ENCODE measurements at regions not wholly inside any gene's neighbourhood (a gene's known extent, or its start where the extent isn't known, plus 50 kb on each side); places are given as distances from the start of the nearest gene placed in this dataset.

DNA sequence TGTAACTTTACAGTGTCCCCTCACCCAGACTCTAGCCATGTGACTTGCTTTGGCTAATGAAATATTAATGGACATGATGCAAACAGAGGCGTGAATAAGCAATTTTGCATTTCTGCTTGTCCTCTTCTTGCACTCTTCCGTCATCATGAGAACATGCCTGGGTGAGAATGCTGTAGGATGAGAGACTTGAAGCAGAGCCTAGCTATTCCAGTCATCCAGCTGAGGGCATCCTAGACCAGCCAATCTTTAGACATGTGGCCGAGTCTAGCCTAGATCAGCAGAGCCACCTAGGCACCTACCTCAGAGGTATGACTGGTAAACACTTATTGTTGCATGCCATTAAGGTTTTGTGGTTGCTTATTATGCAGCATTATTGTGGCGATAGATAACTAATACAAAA, 450.5 kb upstream of the AZI2 start:
- TF ChIP-seq, protein P1, sequence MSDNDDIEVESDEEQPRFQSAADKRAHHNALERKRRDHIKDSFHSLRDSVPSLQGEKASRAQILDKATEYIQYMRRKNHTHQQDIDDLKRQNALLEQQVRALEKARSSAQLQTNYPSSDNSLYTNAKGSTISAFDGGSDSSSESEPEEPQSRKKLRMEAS (IDR thresholded peaks at IDR 0.05; ENCODE audit: low read depth, low read length), result no peak
- TF ChIP-seq, protein P2, sequence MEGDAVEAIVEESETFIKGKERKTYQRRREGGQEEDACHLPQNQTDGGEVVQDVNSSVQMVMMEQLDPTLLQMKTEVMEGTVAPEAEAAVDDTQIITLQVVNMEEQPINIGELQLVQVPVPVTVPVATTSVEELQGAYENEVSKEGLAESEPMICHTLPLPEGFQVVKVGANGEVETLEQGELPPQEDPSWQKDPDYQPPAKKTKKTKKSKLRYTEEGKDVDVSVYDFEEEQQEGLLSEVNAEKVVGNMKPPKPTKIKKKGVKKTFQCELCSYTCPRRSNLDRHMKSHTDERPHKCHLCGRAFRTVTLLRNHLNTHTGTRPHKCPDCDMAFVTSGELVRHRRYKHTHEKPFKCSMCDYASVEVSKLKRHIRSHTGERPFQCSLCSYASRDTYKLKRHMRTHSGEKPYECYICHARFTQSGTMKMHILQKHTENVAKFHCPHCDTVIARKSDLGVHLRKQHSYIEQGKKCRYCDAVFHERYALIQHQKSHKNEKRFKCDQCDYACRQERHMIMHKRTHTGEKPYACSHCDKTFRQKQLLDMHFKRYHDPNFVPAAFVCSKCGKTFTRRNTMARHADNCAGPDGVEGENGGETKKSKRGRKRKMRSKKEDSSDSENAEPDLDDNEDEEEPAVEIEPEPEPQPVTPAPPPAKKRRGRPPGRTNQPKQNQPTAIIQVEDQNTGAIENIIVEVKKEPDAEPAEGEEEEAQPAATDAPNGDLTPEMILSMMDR (IDR thresholded peaks at IDR 0.05; ENCODE audit: low read depth, low read length), result no peak
- TF ChIP-seq POLR2A (IDR thresholded peaks at IDR 0.05; ENCODE audit: extremely low read depth, insufficient read length) (no peak), MYC (IDR thresholded peaks at IDR 0.05; ENCODE audit: low read depth, low read length) (no peak)
- DNase-seq (ENCODE audit: low read depth), result peak; percentile 4
- H3K4me3 ChIP-seq (ENCODE audit: low read depth, low read length), result no peak overlapping the region

DNA sequence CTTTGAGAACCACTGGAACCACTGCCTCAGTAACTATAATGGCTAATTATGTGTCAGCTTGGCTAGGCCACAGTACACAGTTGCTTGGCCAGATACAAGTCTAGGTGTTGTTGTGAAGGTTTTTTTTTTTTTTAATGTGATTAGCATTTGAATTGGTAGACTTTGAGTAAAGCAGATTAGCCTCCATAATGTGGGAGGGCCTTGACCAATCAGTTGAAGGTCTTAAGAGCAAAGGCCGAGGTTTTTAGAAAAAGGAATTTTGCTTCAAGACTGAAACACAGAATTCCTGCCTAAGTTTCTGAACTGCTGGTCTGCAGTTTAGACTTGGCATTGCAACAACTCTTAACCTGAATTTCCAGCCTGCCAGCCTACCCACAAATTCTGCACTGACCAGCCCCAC, 451.6 kb upstream of the AZI2 start:
- DNase-seq (ENCODE audit: low read depth), result no peak
- no peak for TF ChIP-seq MYC (IDR thresholded peaks at IDR 0.05; ENCODE audit: low read depth, low read length)
- H3K4me3 ChIP-seq (ENCODE audit: low read depth, low read length), result no peak overlapping the region

DNA sequence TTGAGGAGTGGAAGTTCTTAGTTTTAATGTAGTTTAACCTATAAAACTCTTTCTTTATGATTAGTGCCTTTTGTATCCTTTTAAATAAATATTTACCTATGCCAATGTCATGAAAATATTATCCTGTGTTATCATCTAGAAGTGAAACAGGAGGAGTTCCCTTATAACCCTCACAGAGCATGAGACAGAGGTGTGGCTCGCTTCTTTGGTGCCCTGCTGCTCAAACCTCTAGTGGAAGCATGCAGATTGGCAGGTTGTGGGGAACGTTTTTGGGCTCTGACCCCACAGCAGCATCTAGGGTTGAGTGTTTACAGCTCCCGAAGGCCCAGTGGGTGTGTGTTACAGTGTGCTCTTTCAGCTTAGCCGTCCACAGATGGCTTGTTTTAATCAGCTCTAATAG, 459.4 kb upstream of the AZI2 start:
- H3K4me3 ChIP-seq (ENCODE audit: low read depth, low read length), result no peak overlapping the region
- TF ChIP-seq POLR2A (IDR thresholded peaks at IDR 0.05; ENCODE audit: extremely low read depth, insufficient read length) (no peak), MYC (IDR thresholded peaks at IDR 0.05; ENCODE audit: low read depth, low read length) (no peak)
- TF ChIP-seq, protein P2 (IDR thresholded peaks at IDR 0.05; ENCODE audit: low read depth, low read length), result no peak
- TF ChIP-seq, protein P1 (IDR thresholded peaks at IDR 0.05; ENCODE audit: low read depth, low read length), result no peak
- no peak for DNase-seq (ENCODE audit: low read depth)

DNA sequence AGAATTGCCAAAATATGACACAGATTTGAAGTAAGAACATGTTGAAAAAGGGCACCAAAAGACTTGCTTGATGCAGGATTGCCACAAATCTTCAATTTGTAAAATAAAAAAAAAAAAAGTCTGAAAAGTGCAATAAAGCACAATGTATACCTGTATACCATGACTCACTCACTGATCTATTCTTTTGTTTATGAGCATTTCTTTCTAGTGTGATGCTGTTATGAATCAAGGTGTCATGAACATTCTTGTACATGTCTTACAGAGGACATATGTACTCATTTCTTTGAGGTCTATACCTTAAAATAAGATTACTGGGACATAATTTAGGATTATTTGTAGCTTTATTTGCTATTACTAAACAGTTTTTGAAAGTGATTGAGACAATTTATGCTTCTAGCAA, 464.9 kb upstream of the RBMS3 start:
- TF ChIP-seq, protein P1 (IDR thresholded peaks at IDR 0.05; ENCODE audit: low read depth, low read length), result no peak
- TF ChIP-seq MYC (IDR thresholded peaks at IDR 0.05; ENCODE audit: low read depth, low read length) (no peak), POLR2A (IDR thresholded peaks at IDR 0.05; ENCODE audit: extremely low read depth, insufficient read length) (no peak)
- TF ChIP-seq, protein P2 (IDR thresholded peaks at IDR 0.05; ENCODE audit: low read depth, low read length), result no peak
- no peak for DNase-seq (ENCODE audit: low read depth)
- H3K4me3 ChIP-seq (ENCODE audit: low read depth, low read length), result no peak overlapping the region

DNA sequence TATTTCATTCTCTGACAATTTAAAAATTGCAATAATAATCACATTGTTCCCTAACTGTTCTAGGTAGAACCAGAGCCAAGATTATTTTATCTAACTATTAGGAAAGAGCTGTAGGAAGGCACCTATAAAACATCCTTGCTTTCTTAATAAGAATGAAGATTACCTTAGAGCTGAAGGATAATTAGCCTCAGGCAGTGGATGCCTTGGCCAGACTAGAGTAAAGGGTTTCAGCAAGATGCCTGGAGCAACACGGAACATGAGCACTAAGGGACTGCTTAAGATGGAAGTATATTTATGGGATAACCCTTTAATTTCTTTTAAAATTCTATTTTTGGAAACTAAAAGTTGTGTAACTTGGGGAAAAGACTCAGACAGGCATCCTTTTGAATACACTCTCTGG, 456.6 kb upstream of the RBMS3 start:
- TF ChIP-seq, protein P1 (IDR thresholded peaks at IDR 0.05; ENCODE audit: low read depth, low read length), result no peak
- TF ChIP-seq MYC (IDR thresholded peaks at IDR 0.05; ENCODE audit: low read depth, low read length), result no peak
- no peak for TF ChIP-seq POLR2A (IDR thresholded peaks at IDR 0.05; ENCODE audit: extremely low read depth, insufficient read length)
- DNase-seq (ENCODE audit: low read depth), result no peak
- H3K4me3 ChIP-seq (ENCODE audit: low read depth, low read length), result no peak overlapping the region

DNA sequence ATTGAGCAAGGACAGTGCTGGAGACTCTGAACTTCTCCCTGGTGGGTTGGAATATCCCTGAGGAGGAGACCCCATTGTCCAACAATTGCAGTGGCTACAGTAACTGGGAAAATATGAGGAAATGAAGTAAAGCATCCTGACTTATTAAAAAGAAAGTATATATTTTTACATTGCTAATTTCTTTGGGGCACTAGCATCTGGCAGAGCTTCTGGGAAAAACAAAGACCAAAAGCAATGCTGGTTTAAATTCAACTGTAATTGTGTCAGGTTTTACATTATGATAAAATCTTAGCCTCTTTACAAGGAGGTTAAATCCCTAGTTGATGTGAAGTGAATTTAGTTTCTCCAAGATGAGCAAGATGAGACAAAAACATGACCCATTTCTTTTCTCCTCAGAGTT, 454.0 kb upstream of the RBMS3 start:
- H3K4me3 ChIP-seq (ENCODE audit: low read depth, low read length), result no peak overlapping the region
- TF ChIP-seq MYC (IDR thresholded peaks at IDR 0.05; ENCODE audit: low read depth, low read length), result no peak
- TF ChIP-seq, protein P2 (IDR thresholded peaks at IDR 0.05; ENCODE audit: low read depth, low read length), result no peak
- no peak for TF ChIP-seq POLR2A (IDR thresholded peaks at IDR 0.05; ENCODE audit: extremely low read depth, insufficient read length)
- TF ChIP-seq, protein P1 (IDR thresholded peaks at IDR 0.05; ENCODE audit: low read depth, low read length), result no peak
- no peak for DNase-seq (ENCODE audit: low read depth)

DNA sequence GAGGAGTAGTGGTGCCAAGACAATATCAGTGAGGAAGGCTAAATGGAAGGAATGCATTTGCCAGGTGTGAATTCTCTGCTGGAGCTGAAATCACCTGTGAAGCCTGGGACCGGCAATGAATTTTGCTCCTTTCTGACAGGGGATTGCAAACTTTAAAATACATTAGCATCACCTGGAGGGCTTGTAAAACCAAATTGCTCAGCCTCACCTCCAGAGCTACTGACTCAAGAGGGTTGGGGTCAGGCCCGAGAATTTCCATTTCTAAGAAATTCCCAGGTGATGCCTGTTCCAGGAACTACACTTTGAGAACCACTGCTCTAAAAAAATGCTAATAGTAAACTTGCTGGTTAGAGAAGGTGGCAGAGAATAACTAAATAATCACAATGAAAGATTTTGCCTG, 445.6 kb upstream of the RBMS3 start:
- no peak for TF ChIP-seq POLR2A (IDR thresholded peaks at IDR 0.05; ENCODE audit: extremely low read depth, insufficient read length)
- TF ChIP-seq, protein P2 (IDR thresholded peaks at IDR 0.05; ENCODE audit: low read depth, low read length), result no peak
- TF ChIP-seq, protein P1 (IDR thresholded peaks at IDR 0.05; ENCODE audit: low read depth, low read length), result no peak
- no peak for TF ChIP-seq MYC (IDR thresholded peaks at IDR 0.05; ENCODE audit: low read depth, low read length)
- no peak for DNase-seq (ENCODE audit: low read depth)

More for the DNA sequence above, 445.6 kb upstream of the RBMS3 start:
- no peak overlapping the region for H3K4me3 ChIP-seq (ENCODE audit: low read depth, low read length)
